MM.1S (cell line): ENCODE measurements at regions not wholly inside any gene's neighbourhood (a gene's known extent, or its start where the extent isn't known, plus 50 kb on each side); places are given as distances from the start of the nearest gene placed in this dataset.

Source experiments
- DNase-seq: peaks from one replicate; pipeline ENCODE4 v3.0.0-alpha.2; 2015
- H2AFZ ChIP-seq: fragments of 300-600 bp; sonication (generic); 2 replicates; pipeline ENCODE4 v1.6.0; 2016; ENCODE audit warnings: antibody characterized with exemption, low read length
- H3F3A ChIP-seq: fragments of 300-600 bp; sonication (generic); 2 replicates; pipeline ENCODE4 v1.6.1; 2016; ENCODE audit warnings: mild to moderate bottlenecking, antibody characterized with exemption, low read length, moderate library complexity, mixed read lengths; ENCODE audit not compliant: insufficient read depth
- H3K27ac ChIP-seq: fragments of 300-600 bp; sonication (generic); 2 replicates; pipeline ENCODE4 v1.5.1; 2016; ENCODE audit warnings: mild to moderate bottlenecking, low read length
- H3K27me3 ChIP-seq: fragments of 300-600 bp; sonication (generic); replicated peaks from 2 replicates; pipeline ENCODE4 v1.6.0; 2016; ENCODE audit warnings: low read length; ENCODE audit not compliant: insufficient read depth
- H3K36me3 ChIP-seq: fragments of 300-600 bp; sonication (generic); replicated peaks from 2 replicates; pipeline ENCODE4 v1.6.1; 2016; ENCODE audit warnings: mild to moderate bottlenecking, low read length, mixed read lengths; ENCODE audit not compliant: insufficient read depth
- H3K4me1 ChIP-seq: fragments of 300-600 bp; sonication (generic); 2 replicates; pipeline ENCODE4 v1.6.1; 2016; ENCODE audit warnings: low read length, mixed read lengths
- H3K4me2 ChIP-seq: fragments of 300-600 bp; sonication (generic); 2 replicates; pipeline ENCODE4 v1.6.0; 2016; ENCODE audit warnings: low read depth, low read length
- H3K4me3 ChIP-seq: fragments of 300-600 bp; sonication (generic); 2 replicates; pipeline ENCODE4 v1.5.1; 2016; ENCODE audit warnings: low read length, mixed read lengths
- H3K79me2 ChIP-seq: fragments of 300-600 bp; sonication (generic); 2 replicates; pipeline ENCODE4 v1.6.1; 2016; ENCODE audit warnings: mixed run types, low read length, mixed read lengths
- H3K9ac ChIP-seq: fragments of 300-600 bp; sonication (generic); 2 replicates; pipeline ENCODE4 v1.6.1; 2016; ENCODE audit warnings: low read length, mixed read lengths
- H3K9me2 ChIP-seq: fragments of 300-600 bp; sonication (generic); replicated peaks from 2 replicates; pipeline ENCODE4 v1.6.1; 2016; ENCODE audit warnings: mild to moderate bottlenecking, low read length, mixed read lengths; ENCODE audit not compliant: insufficient read depth
- H3K9me3 ChIP-seq: fragments of 300-600 bp; sonication (generic); replicated peaks from 2 replicates; pipeline ENCODE4 v1.6.1; 2016; ENCODE audit warnings: mild to moderate bottlenecking, low read length, mixed read lengths; ENCODE audit not compliant: insufficient read depth
- H4K20me1 ChIP-seq: fragments of 300-600 bp; sonication (generic); 2 replicates; pipeline ENCODE4 v1.6.1; 2016; ENCODE audit warnings: mild to moderate bottlenecking, low read length, moderate library complexity, mixed read lengths; ENCODE audit not compliant: insufficient read depth
- EZH2 ChIP-seq: fragments of 300-600 bp; sonication (generic); optimal IDR thresholded peaks from 2 replicates; pipeline ENCODE3; 2017; ENCODE audit warnings: low read depth, mild to moderate bottlenecking, antibody characterized with exemption, low read length, mixed read lengths
- EZH2phosphoT487 ChIP-seq: fragments of 300-600 bp; sonication (generic); IDR thresholded peaks from 2 replicates; pipeline ENCODE4 v1.6.1; 2018; ENCODE audit warnings: antibody characterized with exemption, low read length
- TF ChIP-seq, protein P1 (sequence below): fragments of 300-600 bp; sonication (generic); IDR thresholded peaks from 2 replicates; pipeline ENCODE4 v1.5.1; 2016; ENCODE audit warnings: antibody characterized with exemption, low read length, mixed read lengths

DNA sequence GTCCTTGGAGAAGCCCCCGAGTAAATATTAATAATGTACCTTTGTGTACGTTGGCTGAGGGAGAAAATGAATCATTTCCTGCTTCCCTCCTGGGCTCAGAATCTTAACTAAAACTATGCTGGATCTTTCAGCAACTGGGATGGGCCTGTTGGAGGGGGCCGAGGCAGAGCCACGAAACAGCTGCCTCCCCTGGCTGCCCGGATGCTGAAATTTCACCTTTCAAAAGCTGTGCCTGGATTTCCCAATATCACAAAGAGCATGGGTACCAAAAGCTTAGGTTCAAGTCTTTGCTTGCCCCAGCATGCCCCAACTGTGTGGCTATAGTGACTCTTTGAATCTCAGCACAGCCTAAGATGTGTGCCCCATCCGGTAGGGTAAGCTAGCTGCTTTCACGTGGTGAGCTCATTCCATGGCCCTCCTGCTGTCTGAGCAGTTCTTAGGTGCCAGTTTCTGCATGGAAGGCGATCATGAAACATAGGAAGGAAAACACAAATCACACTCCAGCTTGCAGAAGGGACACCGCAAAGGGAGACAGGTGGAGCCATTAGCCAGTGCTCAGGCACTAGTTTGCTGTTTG lies 473.5 kb downstream of the PTPRU start:
- Histone ChIP-seq H3K36me3 (no peaks in the 10 kb centered on the region), H3K27ac (no peak overlapping the region), H3K9me2 (no peaks in the 10 kb centered on the region), H3K79me2 (no peaks in the 10 kb centered on the region), H3K4me3 (no peak overlapping the region), H3K4me1 (no peaks in the 10 kb centered on the region), H4K20me1 (no peaks in the 10 kb centered on the region), H3F3A (no peaks in the 10 kb centered on the region), H3K9ac (no peak overlapping the region), H3K9me3 (no peaks in the 10 kb centered on the region), H3K27me3 (peaks cover 76% of the 10 kb centered on the region), H3K4me2 (no peak overlapping the region), H2AFZ (no peak overlapping the region)
- no peak for DNase-seq
- TF ChIP-seq, protein P1, sequence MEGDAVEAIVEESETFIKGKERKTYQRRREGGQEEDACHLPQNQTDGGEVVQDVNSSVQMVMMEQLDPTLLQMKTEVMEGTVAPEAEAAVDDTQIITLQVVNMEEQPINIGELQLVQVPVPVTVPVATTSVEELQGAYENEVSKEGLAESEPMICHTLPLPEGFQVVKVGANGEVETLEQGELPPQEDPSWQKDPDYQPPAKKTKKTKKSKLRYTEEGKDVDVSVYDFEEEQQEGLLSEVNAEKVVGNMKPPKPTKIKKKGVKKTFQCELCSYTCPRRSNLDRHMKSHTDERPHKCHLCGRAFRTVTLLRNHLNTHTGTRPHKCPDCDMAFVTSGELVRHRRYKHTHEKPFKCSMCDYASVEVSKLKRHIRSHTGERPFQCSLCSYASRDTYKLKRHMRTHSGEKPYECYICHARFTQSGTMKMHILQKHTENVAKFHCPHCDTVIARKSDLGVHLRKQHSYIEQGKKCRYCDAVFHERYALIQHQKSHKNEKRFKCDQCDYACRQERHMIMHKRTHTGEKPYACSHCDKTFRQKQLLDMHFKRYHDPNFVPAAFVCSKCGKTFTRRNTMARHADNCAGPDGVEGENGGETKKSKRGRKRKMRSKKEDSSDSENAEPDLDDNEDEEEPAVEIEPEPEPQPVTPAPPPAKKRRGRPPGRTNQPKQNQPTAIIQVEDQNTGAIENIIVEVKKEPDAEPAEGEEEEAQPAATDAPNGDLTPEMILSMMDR, result no peak
- TF ChIP-seq EZH2 (no peak), EZH2phosphoT487 (no peak)

- Histone ChIP-seq H3K9ac (no peak overlapping the region), H3K4me2 (no peak overlapping the region), H3K79me2 (no peaks in the 10 kb centered on the region), H3K27me3 (peaks cover 76% of the 10 kb centered on the region), H3K4me1 (no peaks in the 10 kb centered on the region), H4K20me1 (no peaks in the 10 kb centered on the region), H3K36me3 (no peaks in the 10 kb centered on the region), H3K4me3 (no peak overlapping the region), H3F3A (no peaks in the 10 kb centered on the region), H3K27ac (no peak overlapping the region), H3K9me3 (no peaks in the 10 kb centered on the region), H3K9me2 (no peaks in the 10 kb centered on the region), H2AFZ (no peak overlapping the region)
- TF ChIP-seq, protein P1, result no peak
- TF ChIP-seq EZH2, result no peak
- no peak for TF ChIP-seq EZH2phosphoT487
- no peak for DNase-seq
These were observed 472.7 kb downstream of the PTPRU start for GRCh38 chr1:29708796-29709703.

DNA sequence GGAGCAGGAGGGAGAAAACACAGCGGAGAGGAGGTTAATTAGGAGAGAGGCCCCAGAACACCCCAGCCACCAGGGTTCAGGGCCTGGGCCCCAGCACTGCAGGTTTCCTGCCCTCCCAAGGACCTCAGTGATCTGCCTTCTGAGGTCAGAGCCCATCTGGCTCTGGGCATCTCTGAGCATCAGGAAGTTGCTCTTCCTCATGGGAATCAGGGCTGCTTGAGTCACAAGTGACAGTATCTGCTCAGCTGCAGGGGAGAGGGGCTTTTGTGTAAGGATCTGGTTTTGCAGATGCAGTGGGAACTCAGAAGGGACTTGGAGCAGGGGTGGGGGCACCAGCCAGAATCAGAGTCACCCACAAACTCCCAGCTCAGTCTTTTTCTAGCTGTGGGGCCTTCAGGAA lies 472.1 kb downstream of the PTPRU start:
- Histone ChIP-seq H3K9me3 (no peaks in the 10 kb centered on the region), H3K27me3 (peaks cover 76% of the 10 kb centered on the region), H3K4me1 (no peaks in the 10 kb centered on the region), H3K4me2 (no peak overlapping the region), H4K20me1 (no peaks in the 10 kb centered on the region), H3K79me2 (no peaks in the 10 kb centered on the region), H3K36me3 (no peaks in the 10 kb centered on the region), H3K9me2 (no peaks in the 10 kb centered on the region), H3K4me3 (no peak overlapping the region), H3F3A (no peaks in the 10 kb centered on the region), H3K9ac (no peak overlapping the region), H3K27ac (no peak overlapping the region), H2AFZ (no peak overlapping the region)
- TF ChIP-seq, protein P1, result no peak
- TF ChIP-seq EZH2phosphoT487 (no peak), EZH2 (no peak)
- DNase-seq, result no peak
